Liver (tissue), 8 donors: ENCODE measurements at regions not wholly inside any gene's neighbourhood (a gene's known extent, or its start where the extent isn't known, plus 50 kb on each side); places are given as distances from the start of the nearest gene placed in this dataset.

Source experiments
- DNase-seq: peaks from one replicate; pipeline ENCODE4 v3.0.0-alpha.2; 2017; ENCODE audit warnings: low spot score
- H3K27ac ChIP-seq, 2 donors: one replicate each; pipeline ENCODE4 v1.7.0; 2013; ENCODE audit warnings: inconsistent platforms in 2 of 2, low read length in 2 of 2, control low read depth in 1 of 2, low read depth in 1 of 2, mild to moderate bottlenecking in 1 of 2
- H3K27me3 ChIP-seq, 4 donors: one replicate each; pipeline versions ENCODE4 v1.6.1 to v1.7.0; 2013; ENCODE audit warnings: low read length in 3 of 4, inconsistent platforms in 1 of 4, mild to moderate bottlenecking in 1 of 4, moderate library complexity in 1 of 4; ENCODE audit not compliant: control insufficient read depth in 4 of 4, insufficient read depth in 4 of 4
- H3K36me3 ChIP-seq, 4 donors: one replicate each; pipeline versions ENCODE4 v1.6.1 to v1.7.0; 2013; ENCODE audit warnings: low read length in 3 of 4, mild to moderate bottlenecking in 3 of 4, low read depth in 1 of 4, moderate library complexity in 1 of 4; ENCODE audit not compliant: control insufficient read depth in 4 of 4, insufficient read depth in 3 of 4
- H3K4me1 ChIP-seq, 4 donors: one replicate each; pipeline versions ENCODE4 v1.6.1 to v1.7.0; 2013; ENCODE audit warnings: low read length in 3 of 4, mild to moderate bottlenecking in 3 of 4, moderate library complexity in 1 of 4; ENCODE audit not compliant: control insufficient read depth in 4 of 4, insufficient read depth in 4 of 4
- H3K4me3 ChIP-seq, 3 donors: one replicate each; pipeline versions ENCODE4 v1.6.1 to v1.7.0; 2013; ENCODE audit warnings: low read length in 3 of 3, control low read depth in 1 of 3, low read depth in 1 of 3, mild to moderate bottlenecking in 1 of 3
- H3K9ac ChIP-seq, 2 donors: one replicate each; pipeline ENCODE4 v1.7.0; 2013; ENCODE audit warnings: low read length in 2 of 2, mild to moderate bottlenecking in 2 of 2, moderate library complexity in 2 of 2, control low read depth in 1 of 2, low read depth in 1 of 2
- H3K9me3 ChIP-seq, 4 donors: one replicate each; pipeline versions ENCODE4 v1.6.1 to v1.7.0; 2013; ENCODE audit warnings: low read length in 3 of 4; ENCODE audit not compliant: control insufficient read depth in 4 of 4
- ATF3 ChIP-seq: IDR thresholded peaks from 2 replicates; pipeline ENCODE4 v1.6.1; 2016; ENCODE audit warnings: antibody characterized with exemption
- CTCF ChIP-seq: fragments of 150-350 bp; IDR thresholded peaks from 2 replicates; pipeline ENCODE4 v1.5.1; 2017; ENCODE audit warnings: improper control_type of control experiment, low read depth, low read length; ENCODE audit not compliant: missing input control
- EGR1 ChIP-seq, 2 donors: IDR thresholded peaks; 2 replicates each; pipeline ENCODE4 v1.6.1; 2016 to 2018; ENCODE audit warnings: antibody characterized with exemption in 2 of 2, low read depth in 2 of 2
- FOXA1 ChIP-seq: IDR thresholded peaks from 2 replicates; pipeline ENCODE4 v1.6.1; 2016; ENCODE audit warnings: antibody characterized with exemption
- FOXA2 ChIP-seq: IDR thresholded peaks from 2 replicates; pipeline ENCODE4 v1.6.1; 2016; ENCODE audit warnings: antibody characterized with exemption
- GABPA ChIP-seq, 2 donors: IDR thresholded peaks in 1 of 2; conservative IDR thresholded peaks in 1 of 2; 2 replicates each; pipeline ENCODE4 v1.6.1; 2016; ENCODE audit warnings: antibody characterized with exemption in 2 of 2, mild to moderate bottlenecking in 1 of 2, moderate library complexity in 1 of 2
- HNF4A ChIP-seq, 2 donors: conservative IDR thresholded peaks; 2 replicates each; pipeline ENCODE4 v1.6.1; 2016; ENCODE audit warnings: antibody characterized with exemption in 2 of 2, mild to moderate bottlenecking in 2 of 2
- HNF4G ChIP-seq: IDR thresholded peaks from 2 replicates; pipeline ENCODE4 v1.6.1; 2016; ENCODE audit warnings: antibody characterized with exemption
- JUND ChIP-seq, 2 donors: IDR thresholded peaks; 2 replicates each; pipeline ENCODE4 v1.6.1; 2016; ENCODE audit warnings: antibody characterized with exemption in 2 of 2
- MAX ChIP-seq: IDR thresholded peaks from 2 replicates; pipeline ENCODE4 v1.6.1; 2016; ENCODE audit warnings: antibody characterized with exemption
- NR2F2 ChIP-seq: IDR thresholded peaks from 2 replicates; pipeline ENCODE4 v1.6.1; 2016; ENCODE audit warnings: antibody characterized with exemption
- RAD21 ChIP-seq, 2 donors: IDR thresholded peaks; 2 replicates each; pipeline ENCODE4 v1.6.1; 2016; ENCODE audit warnings: antibody characterized with exemption in 2 of 2, mild to moderate bottlenecking in 2 of 2
- REST ChIP-seq: IDR thresholded peaks from 2 replicates; pipeline ENCODE4 v1.6.1; 2016; ENCODE audit warnings: antibody characterized with exemption, mild to moderate bottlenecking
- RXRA ChIP-seq, 2 donors: IDR thresholded peaks; 2 replicates each; pipeline ENCODE4 v1.6.1; 2017 to 2018; ENCODE audit warnings: antibody characterized with exemption in 2 of 2, mild to moderate bottlenecking in 1 of 2
- SP1 ChIP-seq: IDR thresholded peaks from 2 replicates; pipeline ENCODE4 v1.6.1; 2018; ENCODE audit warnings: antibody characterized with exemption, mild to moderate bottlenecking
- TAF1 ChIP-seq: conservative IDR thresholded peaks from 2 replicates; pipeline ENCODE4 v1.6.1; 2016; ENCODE audit warnings: antibody characterized with exemption, mild to moderate bottlenecking
- YY1 ChIP-seq: IDR thresholded peaks from 2 replicates; pipeline ENCODE4 v1.6.1; 2016; ENCODE audit warnings: antibody characterized with exemption, mild to moderate bottlenecking
- ZBTB33 ChIP-seq: IDR thresholded peaks from 2 replicates; pipeline ENCODE4 v1.6.1; 2016; ENCODE audit warnings: antibody characterized with exemption
- WGBS: extraction: QIAGEN DNeasy Blood & Tissue Kit; methylation state at CpG from one replicate; pipeline ENCODE4 v1.1.7; 2013; 5-methylcytosine and 5-hydroxymethylcytosine counted together
- donor health status: healthy.
- donor health status: healthy.
- donor health status: healthy.
- donor health status: healthy.
- donor health status: healthy.

- Histone ChIP-seq H3K9ac (no peak overlapping the region), H3K27ac (no peak overlapping the region), H3K4me1 (no peaks in the 10 kb centered on the region), H3K9me3 (no peaks in the 10 kb centered on the region), H3K36me3 (no peaks in the 10 kb centered on the region), H3K4me3 (no peak overlapping the region), H3K27me3 (no peaks in the 10 kb centered on the region)
- no peak for TF ChIP-seq ATF3
- TF ChIP-seq SP1, result no peak
- 35% methylated on average over 5 of the region's 5 CpGs for WGBS
- DNase-seq, result no peak
Observed at GRCh38 chr2:221205103-221205673, 366.9 kb downstream of the EPHA4 start.

- Histone ChIP-seq H3K27ac (no peak overlapping the region), H3K4me1 (no peaks in the 10 kb centered on the region), H3K27me3 (no peaks in the 10 kb centered on the region), H3K36me3 (no peaks in the 10 kb centered on the region), H3K9ac (no peak overlapping the region), H3K4me3 (no peak overlapping the region), H3K9me3 (no peaks in the 10 kb centered on the region)
- DNase-seq, result no peak
- WGBS, result 74% methylated on average over 2 of the region's 2 CpGs
- TF ChIP-seq NR2F2 (no peak), RAD21 (IDR thresholded peaks at IDR 0.05) (no peak), MAX (no peak), HNF4A (conservative IDR thresholded peaks at IDR 0.05) (no peak), HNF4G (no peak), RXRA (IDR thresholded peaks at IDR 0.05) (no peak), YY1 (no peak), TAF1 (no peak), ATF3 (no peak), CTCF (no peak), JUND (IDR thresholded peaks at IDR 0.05) (no peak), EGR1 (IDR thresholded peaks at IDR 0.05; ENCODE audit: low read depth in 2 of 2) (no peak), ZBTB33 (no peak), REST (no peak), SP1 (no peak), GABPA (IDR thresholded peaks at IDR 0.05 in 1 of 2, conservative IDR thresholded peaks at IDR 0.05 in 1 of 2) (no peak), FOXA1 (no peak), FOXA2 (no peak)
Observed at GRCh38 chr2:221210686-221211085, 361.4 kb downstream of the EPHA4 start.
